H1 (cell line): ENCODE measurements at regions not wholly inside any gene's neighbourhood (a gene's known extent, or its start where the extent isn't known, plus 50 kb on each side); places are given as distances from the start of the nearest gene placed in this dataset.

Source experiments
- CTCF ChIA-PET: fragments of 300-600 bp; sonication (Branson Sonifier 250); formaldehyde crosslinking; loops from one replicate; lab custom pipeline; 2021; ENCODE audit not compliant: partially characterized antibody; lab: Charles Lee
- POLR2A ChIA-PET: fragments of 300-600 bp; sonication (Branson Sonifier 250); formaldehyde crosslinking; loops from one replicate; lab custom pipeline; 2021; ENCODE audit warnings: inconsistent platforms; ENCODE audit not compliant: partially characterized antibody; lab: Charles Lee
- DNase-seq, 2 experiments: peaks; one replicate each; pipeline versions ENCODE4 v3.0.0 to v3.0.0-alpha.2; 2010 to 2022; ENCODE audit warnings: low spot score in 2 of 2, low read depth in 1 of 2, mixed read lengths in 1 of 2
- FAIRE-seq: peaks from 2 replicates; lab custom pipeline; 2011; peaks lifted over from hg19 to GRCh38; lab: Jason Lieb, UNC
- H2AFZ ChIP-seq: 2 replicates; pipeline ENCODE4 v1.8.1; 2012; ENCODE audit warnings: low read length, inconsistent platforms
- H2AK5ac ChIP-seq: 2 replicates; pipeline ENCODE4 v1.6.1; 2013; ENCODE audit warnings: low read depth, low read length
- H2BK120ac ChIP-seq: replicated peaks from 2 replicates; pipeline ENCODE3; 2013; ENCODE audit warnings: low read depth, low read length, inconsistent platforms
- H2BK12ac ChIP-seq: 2 replicates; pipeline ENCODE4 v1.6.1; 2013; ENCODE audit warnings: low read depth, low read length
- H2BK15ac ChIP-seq: 2 replicates; pipeline ENCODE4 v1.6.1; 2013; ENCODE audit warnings: low read length
- H2BK20ac ChIP-seq: 2 replicates; pipeline ENCODE4 v1.6.1; 2013; ENCODE audit warnings: low read length
- H2BK5ac ChIP-seq: 2 replicates; pipeline ENCODE4 v1.6.1; 2013; ENCODE audit warnings: low read depth, low read length
- H3K14ac ChIP-seq: 2 replicates; pipeline ENCODE4 v1.6.1; 2013; ENCODE audit warnings: inconsistent platforms; ENCODE audit not compliant: insufficient read length
- H3K18ac ChIP-seq: 2 replicates; pipeline ENCODE4 v1.6.1; 2013; ENCODE audit warnings: low read length; ENCODE audit errors: extremely low read depth
- H3K23ac ChIP-seq: 2 replicates; pipeline ENCODE4 v1.6.1; 2013; ENCODE audit warnings: inconsistent platforms; ENCODE audit not compliant: insufficient read length
- H3K23me2 ChIP-seq: 2 replicates; pipeline ENCODE4 v1.6.1; 2013; ENCODE audit warnings: low read depth, low read length
- H3K27ac ChIP-seq: 2 replicates; pipeline ENCODE4 v1.6.1; 2011; ENCODE audit warnings: low read depth, low read length, inconsistent platforms
- H3K27me3 ChIP-seq, 4 experiments: replicated peaks in 1 of 4; 1 replicate in 1 of 4; 2 replicates in 3 of 4; pipeline versions ENCODE4 v1.6.1 to v1.8.1; 2011 to 2013; ENCODE audit warnings: low read length in 3 of 4, mild to moderate bottlenecking in 3 of 4, inconsistent platforms in 2 of 4, mixed read lengths in 2 of 4, moderate library complexity in 1 of 4; ENCODE audit not compliant: control insufficient read depth in 3 of 4, insufficient read depth in 3 of 4; ENCODE audit errors: extremely low read depth in 1 of 4
- H3K36me3 ChIP-seq, 4 experiments: 2 replicates each; pipeline versions ENCODE4 v1.6.1 to v1.8.1; 2011 to 2013; ENCODE audit warnings: mild to moderate bottlenecking in 4 of 4, low read length in 3 of 4, moderate library complexity in 2 of 4, control low read depth in 1 of 4, inconsistent platforms in 1 of 4; ENCODE audit not compliant: insufficient read depth in 4 of 4, control insufficient read depth in 2 of 4
- H3K4ac ChIP-seq: replicated peaks from 2 replicates; pipeline ENCODE3; 2013; ENCODE audit warnings: low read length, low read depth, mixed read lengths, inconsistent platforms; ENCODE audit not compliant: insufficient read length
- H3K4me1 ChIP-seq, 4 experiments: replicated peaks in 1 of 4; 1 replicate in 1 of 4; 2 replicates in 3 of 4; pipeline versions ENCODE4 v1.6.1 to v1.8.1; 2011 to 2013; ENCODE audit warnings: low read length in 3 of 4, inconsistent platforms in 2 of 4, mixed read lengths in 1 of 4; ENCODE audit not compliant: insufficient read depth in 4 of 4, control insufficient read depth in 3 of 4
- H3K4me2 ChIP-seq, 2 experiments: 2 replicates each; pipeline versions ENCODE4 v1.6.1 to v1.8.1; 2011 to 2013; ENCODE audit warnings: low read depth in 2 of 2, low read length in 2 of 2, control low read depth in 1 of 2, inconsistent platforms in 1 of 2, mild to moderate bottlenecking in 1 of 2; ENCODE audit not compliant: insufficient read depth in 1 of 2
- H3K4me3 ChIP-seq, 4 experiments: fragments of 200-600, 300-600 bp in 1 of 4; sonication (generic), shearing (Covaris generic), sonication (Bioruptor Twin) in 1 of 4; 2 replicates each; pipeline versions ENCODE4 v1.5.1 to v1.8.1; 2011 to 2016; ENCODE audit warnings: low read length in 4 of 4, low read depth in 3 of 4, control low read depth in 2 of 4, inconsistent platforms in 2 of 4, mild to moderate bottlenecking in 2 of 4, mixed read lengths in 1 of 4, moderate library complexity in 1 of 4; ENCODE audit not compliant: insufficient read depth in 2 of 4; ENCODE audit errors: extremely low read depth in 1 of 4
- H3K56ac ChIP-seq: replicated peaks from 2 replicates; pipeline ENCODE3; 2013; ENCODE audit warnings: low read depth, mild to moderate bottlenecking, mixed read lengths, low read length, inconsistent platforms; ENCODE audit not compliant: insufficient read length
- H3K79me1 ChIP-seq: 2 replicates; pipeline ENCODE4 v1.6.1; 2013; ENCODE audit warnings: low read depth, low read length, control low read depth
- H3K79me2 ChIP-seq, 2 experiments: 2 replicates each; pipeline versions ENCODE4 v1.6.1 to v1.8.1; 2012 to 2013; ENCODE audit warnings: low read length in 2 of 2, mild to moderate bottlenecking in 2 of 2, inconsistent platforms in 1 of 2; ENCODE audit not compliant: insufficient read depth in 2 of 2, control insufficient read depth in 1 of 2
- H3K9ac ChIP-seq, 4 experiments: replicated peaks in 1 of 4; 1 replicate in 1 of 4; 2 replicates in 3 of 4; pipeline versions ENCODE4 v1.6.1 to v1.8.1; 2011 to 2013; ENCODE audit warnings: low read depth in 3 of 4, low read length in 3 of 4, control low read depth in 2 of 4, mild to moderate bottlenecking in 2 of 4, moderate library complexity in 2 of 4, inconsistent platforms in 1 of 4; ENCODE audit errors: extremely low read depth in 1 of 4
- H3K9me3 ChIP-seq, 2 experiments: 2 replicates each; pipeline versions ENCODE4 v1.6.1 to v1.8.1; 2012 to 2013; ENCODE audit warnings: mild to moderate bottlenecking in 2 of 2, moderate library complexity in 2 of 2, control low read depth in 1 of 2, inconsistent platforms in 1 of 2, low read depth in 1 of 2, low read length in 1 of 2, mixed read lengths in 1 of 2; ENCODE audit not compliant: insufficient read depth in 2 of 2
- H4K20me1 ChIP-seq, 2 experiments: replicated peaks in 1 of 2; 2 replicates each; pipeline versions ENCODE3 to v1.8.1; 2011 to 2013; ENCODE audit warnings: inconsistent platforms in 2 of 2, low read length in 2 of 2, mild to moderate bottlenecking in 1 of 2; ENCODE audit not compliant: insufficient read depth in 2 of 2, control insufficient read depth in 1 of 2
- H4K5ac ChIP-seq: 2 replicates; pipeline ENCODE4 v1.6.1; 2013; ENCODE audit warnings: low read length, low read depth, mixed read lengths, inconsistent platforms; ENCODE audit not compliant: insufficient read length
- H4K8ac ChIP-seq: 2 replicates; pipeline ENCODE4 v1.8.0; 2013; ENCODE audit warnings: mild to moderate bottlenecking, moderate library complexity, low read length, inconsistent platforms; ENCODE audit not compliant: insufficient read depth; ENCODE audit errors: extremely low read depth
- H4K91ac ChIP-seq: replicated peaks from 2 replicates; pipeline ENCODE3; 2013; ENCODE audit warnings: low read length, mixed read lengths, inconsistent platforms; ENCODE audit not compliant: insufficient read length
- CBX8 ChIP-seq: fragments of 300-800, 300-1000 bp; sonication (generic); IDR thresholded peaks from 2 replicates; pipeline ENCODE4 v1.7.1; 2016; ENCODE audit warnings: low read depth, low read length, borderline replicate concordance
- GTF2F1 ChIP-seq: IDR thresholded peaks from 2 replicates; pipeline ENCODE4 v1.6.1; 2012; ENCODE audit warnings: low read depth, low read length, improper control_type of control experiment, borderline replicate concordance
- KDM5A ChIP-seq: fragments of 200-600 bp; IDR thresholded peaks from 2 replicates; pipeline ENCODE4 v1.7.1; 2012; ENCODE audit warnings: mild to moderate bottlenecking, low read length, inconsistent platforms, mixed read lengths
- PHF8 ChIP-seq: fragments of 200-600 bp; sonication (generic); conservative IDR thresholded peaks from 2 replicates; pipeline ENCODE4 v1.7.1; 2012; ENCODE audit warnings: low read depth, mild to moderate bottlenecking, inconsistent platforms, low read length, moderate library complexity
- POLR2A ChIP-seq, 2 experiments: IDR thresholded peaks; 1 replicate in 1 of 2; 2 replicates in 1 of 2; pipeline ENCODE4 v1.6.1; 2011; ENCODE audit warnings: low read depth in 2 of 2, low read length in 2 of 2, mild to moderate bottlenecking in 2 of 2; ENCODE audit errors: control extremely low read depth in 1 of 2
- WGBS, 2 experiments: shearing (Covaris generic) in 1 of 2; methylation state at CpG; one replicate each; pipeline versions ENCODE4 v1.1.6 to v1.1.7; 2013 to 2015; ENCODE audit warnings: low lambda C conversion rate in 2 of 2, mixed read lengths in 2 of 2, inconsistent platforms in 1 of 2, low coverage in 1 of 2, missing lambda C conversion rate in 1 of 2; ENCODE audit not compliant: insufficient replicate concordance in 2 of 2, insufficient coverage in 1 of 2, insufficient read length in 1 of 2; ENCODE audit errors: extremely low coverage in 1 of 2, missing lambda C conversion rate in 1 of 2; 5-methylcytosine and 5-hydroxymethylcytosine counted together

GRCh38 chr9:86600977-86601376 lies 246.8 kb upstream of the TUT7 start:
- no peak for FAIRE-seq
- Histone ChIP-seq H3K4me3 (no peak overlapping the region), H3K23me2 (no peaks in the 10 kb centered on the region), H3K27me3 (peaks cover 0 to 3% (median 0%) of the 10 kb centered on the region in 4 experiments; a peak in 1 of 7 replicates), H3K56ac (no peak overlapping the region), H3K23ac (no peak overlapping the region), H3K4me1 (peaks cover 0 to 3% (median 2%) of the 10 kb centered on the region in 4 experiments; a peak in 4 of 7 replicates), H4K91ac (no peak overlapping the region), H3K14ac (no peak overlapping the region), H3K4ac (no peak overlapping the region)
- POLR2A ChIA-PET = interaction anchor here (0.7 kb wide), 2 partner anchors 11 to 355 kb away, joined by 3 to 4 read pairs; no protein-coding TSS in a partner anchor
- WGBS, 2 experiments = 88% methylated on average over 3 of the region's 3 CpGs; no CpG with 5 or more reads in 1 of the 2 experiments
- TF ChIP-seq PHF8 (no peak), CBX8 (no peak), POLR2A (IDR thresholded peaks at IDR 0.05; ENCODE audit: control extremely low read depth in 1 of 2, low read depth in 2 of 2, low read length in 2 of 2) (no peak), KDM5A (no peak), GTF2F1 (no peak)
- TF ChIP-seq, all 59 proteins: peak for 0
- Histone ChIP-seq H2AFZ (no peak overlapping the region), H4K8ac (no peak overlapping the region), H2AK5ac (no peak overlapping the region), H3K79me2 (no peaks in the 10 kb centered on the region), H2BK15ac (no peak overlapping the region), H2BK20ac (no peak overlapping the region), H4K20me1 (no peaks in the 10 kb centered on the region), H3K4me2 (no peak overlapping the region), H3K36me3 (no peaks in the 10 kb centered on the region), H3K9me3 (no peaks in the 10 kb centered on the region; a peak in 1 of 4 replicates), H2BK120ac (no peak overlapping the region), H2BK5ac (no peak overlapping the region), H2BK12ac (no peak overlapping the region), H3K79me1 (no peaks in the 10 kb centered on the region), H4K5ac (no peak overlapping the region), H3K18ac (no peak overlapping the region), H3K9ac (no peak overlapping the region), H3K27ac (no peak overlapping the region)
- CTCF ChIA-PET = interaction anchor here (0.6 to 3.6 kb wide), 4 partner anchors 10 to 340 kb away, joined by 3 to 20 read pairs (median 6); no protein-coding TSS in a partner anchor
- DNase-seq = no peak
